Esophagus muscularis mucosa (tissue), 4 donors: ENCODE measurements at regions not wholly inside any gene's neighbourhood (a gene's known extent, or its start where the extent isn't known, plus 50 kb on each side); places are given as distances from the start of the nearest gene placed in this dataset.

Experiments used
- DNase-seq: peaks from one replicate; pipeline ENCODE4 v3.0.0-alpha.2; 2017; ENCODE audit errors: extremely low spot score
- H3K27ac ChIP-seq, 4 donors: fragments of 200-600 bp; sonication (generic); replicated peaks in 1 of 4; 1 replicate in 3 of 4; 2 replicates in 1 of 4; pipeline ENCODE4 v1.5.1; 2016 to 2019; ENCODE audit warnings: mild to moderate bottlenecking in 1 of 4
- H3K27me3 ChIP-seq, 4 donors: fragments of 200-600 bp; sonication (generic); one replicate each; pipeline versions ENCODE4 v1.5.1 to v1.6.0; 2016 to 2019
- H3K36me3 ChIP-seq, 4 donors: fragments of 200-600 bp; sonication (generic); one replicate each; pipeline ENCODE4 v1.5.1; 2016 to 2019
- H3K4me1 ChIP-seq, 4 donors: fragments of 200-600 bp; sonication (generic); one replicate each; pipeline ENCODE4 v1.5.1; 2016 to 2019
- H3K4me3 ChIP-seq, 4 donors: fragments of 200-600 bp; sonication (generic); 1 replicate in 2 of 4; 2 replicates in 2 of 4; pipeline ENCODE4 v1.5.1; 2016 to 2019; ENCODE audit warnings: mild to moderate bottlenecking in 4 of 4, moderate library complexity in 1 of 4
- H3K9me3 ChIP-seq, 4 donors: fragments of 200-600 bp; sonication (generic); 1 replicate in 3 of 4; 2 replicates in 1 of 4; pipeline ENCODE4 v1.5.1; 2016 to 2019
- CTCF ChIP-seq, 3 experiments: fragments of 200-600 bp in 2 of 3; fragments of 450-650 bp in 1 of 3; sonication (generic) in 2 of 3; IDR thresholded peaks; one replicate each; pipeline ENCODE4 v1.5.1; 2017 to 2019; ENCODE audit warnings: antibody characterized with exemption in 3 of 3, mild to moderate bottlenecking in 2 of 3, moderate library complexity in 1 of 3
- EP300 ChIP-seq: sonication (generic); formaldehyde crosslinking; IDR thresholded peaks from one replicate; pipeline ENCODE4 v1.6.1; 2017; ENCODE audit warnings: antibody characterized with exemption
- POLR2A ChIP-seq: fragments of 450-650 bp; IDR thresholded peaks from one replicate; pipeline ENCODE4 v1.6.1; 2017; ENCODE audit warnings: antibody characterized with exemption, moderate library complexity, mild to moderate bottlenecking, low read depth
- POLR2AphosphoS5 ChIP-seq, 2 donors: sonication (generic); formaldehyde crosslinking; IDR thresholded peaks; one replicate each; pipeline ENCODE4 v1.6.1; 2017; ENCODE audit warnings: antibody characterized with exemption in 2 of 2
- WGBS: methylation state at CpG from one replicate; pipeline ENCODE4 v1.1.5; 2018; 5-methylcytosine and 5-hydroxymethylcytosine counted together
- intact Hi-C: fragments of 100-400 bp; cut with DNase I; formaldehyde crosslinking; loops from one replicate; pipeline ENCODE4 v1.15.1; 2023

GRCh38 chr22:49215840-49216239 is 611.8 kb downstream of the BRD1 start:
- intact Hi-C loops, result no loop called here
- Histone ChIP-seq H3K27me3 (peaks cover 0 to 55% (median 0%) of the 10 kb centered on the region in 4 donors), H3K4me3 (no peak overlapping the region), H3K4me1 (no peaks in the 10 kb centered on the region), H3K36me3 (no peaks in the 10 kb centered on the region), H3K27ac (no peak overlapping the region), H3K9me3 (peaks cover 0 to 23% (median 10%) of the 10 kb centered on the region in 4 donors)
- no peak for TF ChIP-seq POLR2AphosphoS5 (IDR thresholded peaks at IDR 0.05)
- no peak for TF ChIP-seq CTCF (IDR thresholded peaks at IDR 0.05)
- TF ChIP-seq EP300, result no peak
- TF ChIP-seq POLR2A, result no peak
- WGBS, result 80% methylated on average over 9 of the region's 9 CpGs
- DNase-seq, result no peak

- H3K27me3 ChIP-seq, result peaks cover 0 to 63% (median 0%) of the 10 kb centered on the region in 4 donors
- H3K4me3 ChIP-seq, result no peak overlapping the region
- TF ChIP-seq POLR2AphosphoS5 (IDR thresholded peaks at IDR 0.05) (no peak), POLR2A (no peak), EP300 (no peak), CTCF (IDR thresholded peaks at IDR 0.05) (no peak)
- no peaks in the 10 kb centered on the region for H3K4me1 ChIP-seq
- 93% methylated on average over 16 of the region's 16 CpGs for WGBS
- intact Hi-C loops, result no loop called here
- no peaks in the 10 kb centered on the region for H3K36me3 ChIP-seq
- H3K9me3 ChIP-seq, result peaks cover 0 to 23% (median 10%) of the 10 kb centered on the region in 4 donors
- H3K27ac ChIP-seq, result no peak overlapping the region
- no peak for DNase-seq
Measured at GRCh38 chr22:49214976-49215375, 612.7 kb downstream of the BRD1 start.

GRCh38 chr22:49213731-49214352 is 613.8 kb downstream of the BRD1 start:
- H3K27me3 ChIP-seq, result peaks cover 0 to 66% (median 0%) of the 10 kb centered on the region in 4 donors
- H3K36me3 ChIP-seq, result no peaks in the 10 kb centered on the region
- TF ChIP-seq EP300 (no peak), POLR2AphosphoS5 (IDR thresholded peaks at IDR 0.05) (no peak), CTCF (IDR thresholded peaks at IDR 0.05) (no peak), POLR2A (no peak)
- 70% methylated on average over 18 of the region's 18 CpGs for WGBS
- no peak for DNase-seq
- H3K9me3 ChIP-seq, result peaks cover 0 to 15% (median 9%) of the 10 kb centered on the region in 4 donors
- H3K27ac ChIP-seq, result no peak overlapping the region
- intact Hi-C loops, result no loop called here
- H3K4me3 ChIP-seq, result no peak overlapping the region
- H3K4me1 ChIP-seq, result no peaks in the 10 kb centered on the region

GRCh38 chr22:49212466-49212865 is 615.2 kb downstream of the BRD1 start:
- TF ChIP-seq POLR2A (no peak), CTCF (IDR thresholded peaks at IDR 0.05) (no peak), POLR2AphosphoS5 (IDR thresholded peaks at IDR 0.05) (no peak), EP300 (no peak)
- 93% methylated on average over 11 of the region's 11 CpGs for WGBS

GRCh38 chr22:49212002-49212401 is 615.7 kb downstream of the BRD1 start:
- no peak for DNase-seq
- TF ChIP-seq POLR2A (no peak), EP300 (no peak), POLR2AphosphoS5 (IDR thresholded peaks at IDR 0.05) (no peak), CTCF (IDR thresholded peaks at IDR 0.05) (no peak)
- Histone ChIP-seq H3K27ac (no peak overlapping the region), H3K9me3 (no peaks in the 10 kb centered on the region), H3K36me3 (no peaks in the 10 kb centered on the region), H3K4me3 (no peak overlapping the region), H3K27me3 (peaks cover 0 to 75% (median 0%) of the 10 kb centered on the region in 4 donors), H3K4me1 (no peaks in the 10 kb centered on the region)
- 81% methylated on average over 5 of the region's 5 CpGs for WGBS
- intact Hi-C loops, result no loop called here

More at GRCh38 chr22:49212466-49212865, 615.2 kb downstream of the BRD1 start:
- H3K4me3 ChIP-seq, result no peak overlapping the region
- peaks cover 0 to 1% (median under 1%) of the 10 kb centered on the region in 4 donors for H3K9me3 ChIP-seq
- intact Hi-C loops, result no loop called here
- H3K36me3 ChIP-seq, result no peaks in the 10 kb centered on the region
- H3K27me3 ChIP-seq, result peaks cover 0 to 70% (median 0%) of the 10 kb centered on the region in 4 donors
- no peaks in the 10 kb centered on the region for H3K4me1 ChIP-seq
- no peak overlapping the region for H3K27ac ChIP-seq
- no peak for DNase-seq
